ENCODE measurements at regions not wholly inside any gene's neighbourhood (a gene's known extent, or its start where the extent isn't known, plus 50 kb on each side); places are given as distances from the start of the nearest gene placed in this dataset.

GRCh38 chr6:74626288-74626687, 579.6 kb downstream of the COL12A1 start:
- H3K4me3 ChIP-seq (ENCODE audit: low read length in 2 of 2) = no peak overlapping the region
- H3K27me3 ChIP-seq (ENCODE audit: control insufficient read depth in 2 of 2, insufficient read depth in 2 of 2, low read length in 2 of 2) = no peaks in the 10 kb centered on the region
- H3K36me3 ChIP-seq (ENCODE audit: control insufficient read depth in 2 of 2, insufficient read depth in 2 of 2, low read length in 2 of 2) = no peaks in the 10 kb centered on the region
- no peaks in the 10 kb centered on the region for H3K4me1 ChIP-seq (ENCODE audit: control insufficient read depth in 2 of 2, insufficient read depth in 2 of 2, low read length in 2 of 2)
- H3K27ac ChIP-seq (ENCODE audit: low read depth in 2 of 2, low read length in 2 of 2) = no peak overlapping the region
- no peak overlapping the region for H3K9ac ChIP-seq (ENCODE audit: low read depth in 1 of 2, low read length in 2 of 2)
- H3K9me3 ChIP-seq (ENCODE audit: control insufficient read depth in 2 of 2, low read length in 2 of 2) = no peaks in the 10 kb centered on the region

DNA sequence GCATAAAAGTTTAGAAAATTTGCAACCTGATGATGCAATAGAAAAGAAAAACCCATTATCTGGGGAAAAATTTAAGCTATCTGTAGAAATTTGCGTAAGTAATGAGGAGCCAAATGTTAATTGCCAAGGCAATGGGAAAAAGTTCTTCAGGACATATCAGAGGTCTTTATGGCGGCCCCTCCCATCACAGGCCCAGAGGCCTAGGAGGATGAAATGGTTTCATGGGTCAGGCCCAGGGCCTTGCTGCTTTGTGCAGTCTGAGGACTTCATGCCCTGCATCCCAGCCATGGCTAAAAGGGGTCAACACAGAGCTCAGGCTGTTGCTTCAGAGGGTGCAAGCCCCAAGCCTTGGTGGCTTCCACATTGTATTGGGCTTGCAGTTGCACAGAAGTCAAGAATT, 582.8 kb downstream of the COL12A1 start:
- Histone ChIP-seq H3K36me3 (ENCODE audit: control insufficient read depth in 2 of 2, insufficient read depth in 2 of 2, low read length in 2 of 2) (no peaks in the 10 kb centered on the region), H3K27me3 (ENCODE audit: control insufficient read depth in 2 of 2, insufficient read depth in 2 of 2, low read length in 2 of 2) (no peaks in the 10 kb centered on the region), H3K9ac (ENCODE audit: low read depth in 1 of 2, low read length in 2 of 2) (no peak overlapping the region), H3K9me3 (ENCODE audit: control insufficient read depth in 2 of 2, low read length in 2 of 2) (no peaks in the 10 kb centered on the region), H3K4me3 (ENCODE audit: low read length in 2 of 2) (no peak overlapping the region), H3K27ac (ENCODE audit: low read depth in 2 of 2, low read length in 2 of 2) (no peak overlapping the region), H3K4me1 (ENCODE audit: control insufficient read depth in 2 of 2, insufficient read depth in 2 of 2, low read length in 2 of 2) (no peaks in the 10 kb centered on the region)

DNA sequence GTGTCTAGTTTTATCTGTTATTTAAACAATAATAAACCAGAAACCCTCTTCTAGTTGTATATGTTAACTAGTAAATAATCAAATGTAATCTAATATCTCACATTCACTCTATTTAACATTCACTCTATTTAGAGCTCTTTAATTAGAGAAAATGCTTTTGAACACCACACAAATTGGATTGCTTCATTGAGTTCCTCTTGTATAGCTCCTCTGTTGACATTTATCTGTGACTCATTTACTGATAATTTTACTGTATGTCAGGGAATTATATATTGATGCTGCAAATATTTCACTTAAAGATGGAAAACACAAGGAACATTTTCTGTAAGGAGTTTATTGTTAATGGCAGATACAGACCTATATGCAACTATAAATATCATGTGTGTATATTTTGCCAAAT, 594.6 kb downstream of the COL12A1 start:
- Histone ChIP-seq H3K9ac (ENCODE audit: low read depth in 1 of 2, low read length in 2 of 2) (no peak overlapping the region), H3K27me3 (ENCODE audit: control insufficient read depth in 2 of 2, insufficient read depth in 2 of 2, low read length in 2 of 2) (no peaks in the 10 kb centered on the region), H3K4me3 (ENCODE audit: low read length in 2 of 2) (no peak overlapping the region), H3K4me1 (ENCODE audit: control insufficient read depth in 2 of 2, insufficient read depth in 2 of 2, low read length in 2 of 2) (no peaks in the 10 kb centered on the region), H3K9me3 (ENCODE audit: control insufficient read depth in 2 of 2, low read length in 2 of 2) (no peaks in the 10 kb centered on the region), H3K36me3 (ENCODE audit: control insufficient read depth in 2 of 2, insufficient read depth in 2 of 2, low read length in 2 of 2) (no peaks in the 10 kb centered on the region), H3K27ac (ENCODE audit: low read depth in 2 of 2, low read length in 2 of 2) (no peak overlapping the region)

DNA sequence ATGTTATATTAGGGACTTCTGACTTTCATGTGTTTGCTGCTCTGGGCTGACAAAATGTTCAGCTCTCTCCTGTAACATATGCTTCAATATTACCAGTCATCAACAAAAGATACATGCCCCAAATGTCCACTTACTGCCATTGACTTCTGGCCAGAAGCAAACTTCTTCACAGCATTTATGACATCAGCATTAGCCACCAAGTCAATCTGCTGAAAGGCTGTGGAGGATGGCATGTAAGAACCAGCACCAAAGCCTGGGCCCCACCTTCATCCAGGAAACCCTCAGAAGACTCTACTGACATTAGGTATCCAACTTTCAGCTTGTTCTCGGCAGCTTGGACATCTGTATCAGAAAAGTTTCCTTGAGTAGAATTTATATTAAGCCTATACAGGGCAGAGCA, 595.5 kb downstream of the COL12A1 start:
- H3K9ac ChIP-seq (ENCODE audit: low read depth in 1 of 2, low read length in 2 of 2) = no peak overlapping the region
- H3K27me3 ChIP-seq (ENCODE audit: control insufficient read depth in 2 of 2, insufficient read depth in 2 of 2, low read length in 2 of 2) = no peaks in the 10 kb centered on the region
- no peak overlapping the region for H3K27ac ChIP-seq (ENCODE audit: low read depth in 2 of 2, low read length in 2 of 2)
- no peaks in the 10 kb centered on the region for H3K4me1 ChIP-seq (ENCODE audit: control insufficient read depth in 2 of 2, insufficient read depth in 2 of 2, low read length in 2 of 2)
- no peaks in the 10 kb centered on the region for H3K36me3 ChIP-seq (ENCODE audit: control insufficient read depth in 2 of 2, insufficient read depth in 2 of 2, low read length in 2 of 2)
- H3K4me3 ChIP-seq (ENCODE audit: low read length in 2 of 2) = no peak overlapping the region
- H3K9me3 ChIP-seq (ENCODE audit: control insufficient read depth in 2 of 2, low read length in 2 of 2) = no peaks in the 10 kb centered on the region

DNA sequence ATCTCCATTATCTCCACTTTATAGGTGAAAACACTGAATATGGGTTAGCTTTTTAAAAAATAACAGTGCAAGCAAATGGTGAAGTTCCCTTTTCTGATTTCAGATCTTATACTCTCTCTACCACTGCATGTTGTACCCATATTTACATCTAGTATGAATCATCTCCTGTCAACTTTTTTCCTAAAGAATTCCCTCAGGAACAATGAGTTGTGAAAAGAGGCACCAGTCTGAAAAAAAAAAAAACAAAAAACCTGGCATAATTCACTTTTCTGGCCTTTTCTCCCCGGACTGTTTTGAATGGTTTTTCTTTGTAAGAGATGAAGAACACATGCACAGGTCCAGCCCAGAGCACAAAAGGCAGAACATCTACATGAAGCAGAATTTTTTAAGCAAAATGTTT, 596.0 kb downstream of the COL12A1 start:
- Histone ChIP-seq H3K9ac (ENCODE audit: low read depth in 1 of 2, low read length in 2 of 2) (no peak overlapping the region), H3K4me3 (ENCODE audit: low read length in 2 of 2) (no peak overlapping the region), H3K36me3 (ENCODE audit: control insufficient read depth in 2 of 2, insufficient read depth in 2 of 2, low read length in 2 of 2) (no peaks in the 10 kb centered on the region), H3K4me1 (ENCODE audit: control insufficient read depth in 2 of 2, insufficient read depth in 2 of 2, low read length in 2 of 2) (no peaks in the 10 kb centered on the region), H3K27ac (ENCODE audit: low read depth in 2 of 2, low read length in 2 of 2) (no peak overlapping the region), H3K27me3 (ENCODE audit: control insufficient read depth in 2 of 2, insufficient read depth in 2 of 2, low read length in 2 of 2) (no peaks in the 10 kb centered on the region), H3K9me3 (ENCODE audit: control insufficient read depth in 2 of 2, low read length in 2 of 2) (no peaks in the 10 kb centered on the region)

GRCh38 chr6:74607934-74608333, 597.9 kb downstream of the COL12A1 start:
- Histone ChIP-seq H3K9ac (ENCODE audit: low read depth in 1 of 2, low read length in 2 of 2) (no peak overlapping the region), H3K9me3 (ENCODE audit: control insufficient read depth in 2 of 2, low read length in 2 of 2) (no peaks in the 10 kb centered on the region), H3K36me3 (ENCODE audit: control insufficient read depth in 2 of 2, insufficient read depth in 2 of 2, low read length in 2 of 2) (no peaks in the 10 kb centered on the region), H3K27ac (ENCODE audit: low read depth in 2 of 2, low read length in 2 of 2) (no peak overlapping the region), H3K4me1 (ENCODE audit: control insufficient read depth in 2 of 2, insufficient read depth in 2 of 2, low read length in 2 of 2) (no peaks in the 10 kb centered on the region), H3K4me3 (ENCODE audit: low read length in 2 of 2) (no peak overlapping the region), H3K27me3 (ENCODE audit: control insufficient read depth in 2 of 2, insufficient read depth in 2 of 2, low read length in 2 of 2) (no peaks in the 10 kb centered on the region)

GRCh38 chr6:74607468-74607867, 598.4 kb downstream of the COL12A1 start:
- H3K36me3 ChIP-seq (ENCODE audit: control insufficient read depth in 2 of 2, insufficient read depth in 2 of 2, low read length in 2 of 2) = no peaks in the 10 kb centered on the region
- no peaks in the 10 kb centered on the region for H3K4me1 ChIP-seq (ENCODE audit: control insufficient read depth in 2 of 2, insufficient read depth in 2 of 2, low read length in 2 of 2)
- H3K9me3 ChIP-seq (ENCODE audit: control insufficient read depth in 2 of 2, low read length in 2 of 2) = no peaks in the 10 kb centered on the region
- no peak overlapping the region for H3K27ac ChIP-seq (ENCODE audit: low read depth in 2 of 2, low read length in 2 of 2)
- no peak overlapping the region for H3K4me3 ChIP-seq (ENCODE audit: low read length in 2 of 2)
- H3K9ac ChIP-seq (ENCODE audit: low read depth in 1 of 2, low read length in 2 of 2) = no peak overlapping the region
- H3K27me3 ChIP-seq (ENCODE audit: control insufficient read depth in 2 of 2, insufficient read depth in 2 of 2, low read length in 2 of 2) = no peaks in the 10 kb centered on the region

DNA sequence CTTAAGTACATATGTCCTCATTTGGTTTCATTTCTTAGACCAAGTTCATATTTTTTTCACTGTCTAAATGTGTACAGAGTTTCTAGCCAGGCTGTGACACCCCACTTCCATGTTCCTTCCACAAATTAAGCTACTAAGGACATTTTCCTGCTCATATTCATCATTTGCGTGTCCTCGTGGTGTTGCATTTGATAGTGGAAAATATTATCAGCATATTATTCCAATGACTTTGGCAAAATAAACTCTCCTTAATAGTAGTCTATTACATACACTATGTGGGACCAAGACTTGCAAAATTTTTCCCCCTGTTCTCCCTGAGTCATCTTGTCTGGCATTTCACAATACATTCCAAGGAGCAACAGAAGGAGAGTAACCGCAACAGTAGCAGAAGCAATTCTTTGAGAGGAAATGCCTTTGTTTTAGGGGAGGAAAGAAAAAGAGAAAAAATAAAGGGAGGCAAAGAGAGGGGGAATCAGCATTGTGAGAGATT, 599.2 kb downstream of the COL12A1 start:
- Histone ChIP-seq H3K4me1 (ENCODE audit: control insufficient read depth in 2 of 2, insufficient read depth in 2 of 2, low read length in 2 of 2) (no peaks in the 10 kb centered on the region), H3K36me3 (ENCODE audit: control insufficient read depth in 2 of 2, insufficient read depth in 2 of 2, low read length in 2 of 2) (no peaks in the 10 kb centered on the region), H3K9ac (ENCODE audit: low read depth in 1 of 2, low read length in 2 of 2) (no peak overlapping the region), H3K4me3 (ENCODE audit: low read length in 2 of 2) (no peak overlapping the region), H3K27ac (ENCODE audit: low read depth in 2 of 2, low read length in 2 of 2) (no peak overlapping the region), H3K27me3 (ENCODE audit: control insufficient read depth in 2 of 2, insufficient read depth in 2 of 2, low read length in 2 of 2) (no peaks in the 10 kb centered on the region), H3K9me3 (ENCODE audit: control insufficient read depth in 2 of 2, low read length in 2 of 2) (no peaks in the 10 kb centered on the region)

DNA sequence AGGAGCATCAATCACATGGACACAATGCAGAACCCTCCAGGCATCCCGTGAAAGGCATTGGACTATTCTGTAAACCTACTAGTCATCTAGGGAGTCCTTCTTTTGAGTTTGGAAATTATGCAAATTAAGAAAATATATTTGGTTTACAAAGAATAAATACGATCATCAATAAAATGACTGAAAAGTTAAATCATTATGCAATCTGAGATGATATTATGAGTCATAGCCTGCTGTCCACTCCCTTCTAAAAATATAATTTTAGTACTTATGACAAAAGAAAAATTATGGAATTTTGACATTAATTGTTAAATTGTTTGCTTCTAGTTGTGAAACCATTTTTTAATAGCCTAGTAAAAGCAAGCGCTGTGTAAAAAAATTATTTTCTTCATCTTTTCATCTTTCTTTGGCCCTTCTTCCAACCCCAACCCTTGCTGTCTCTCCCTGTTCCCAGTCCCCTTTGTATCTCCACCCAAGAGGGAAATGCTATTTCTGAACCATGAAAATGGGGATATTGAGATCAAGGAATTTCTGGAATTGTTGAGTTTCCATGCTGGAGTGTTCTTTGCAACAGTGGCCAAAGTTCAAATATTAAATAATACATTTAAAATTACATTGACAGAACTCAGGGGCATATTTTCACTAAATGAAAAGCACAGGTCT, 599.8 kb downstream of the COL12A1 start:
- Histone ChIP-seq H3K27me3 (ENCODE audit: control insufficient read depth in 2 of 2, insufficient read depth in 2 of 2, low read length in 2 of 2) (no peaks in the 10 kb centered on the region), H3K4me3 (ENCODE audit: low read length in 2 of 2) (no peak overlapping the region), H3K4me1 (ENCODE audit: control insufficient read depth in 2 of 2, insufficient read depth in 2 of 2, low read length in 2 of 2) (no peaks in the 10 kb centered on the region), H3K9me3 (ENCODE audit: control insufficient read depth in 2 of 2, low read length in 2 of 2) (no peaks in the 10 kb centered on the region), H3K27ac (ENCODE audit: low read depth in 2 of 2, low read length in 2 of 2) (no peak overlapping the region), H3K9ac (ENCODE audit: low read depth in 1 of 2, low read length in 2 of 2) (no peak overlapping the region), H3K36me3 (ENCODE audit: control insufficient read depth in 2 of 2, insufficient read depth in 2 of 2, low read length in 2 of 2) (no peaks in the 10 kb centered on the region)

- Histone ChIP-seq H3K4me1 (ENCODE audit: control insufficient read depth in 2 of 2, insufficient read depth in 2 of 2, low read length in 2 of 2) (no peaks in the 10 kb centered on the region), H3K4me3 (ENCODE audit: low read length in 2 of 2) (no peak overlapping the region), H3K9ac (ENCODE audit: low read depth in 1 of 2, low read length in 2 of 2) (no peak overlapping the region), H3K9me3 (ENCODE audit: control insufficient read depth in 2 of 2, low read length in 2 of 2) (no peaks in the 10 kb centered on the region), H3K27me3 (ENCODE audit: control insufficient read depth in 2 of 2, insufficient read depth in 2 of 2, low read length in 2 of 2) (no peaks in the 10 kb centered on the region), H3K36me3 (ENCODE audit: control insufficient read depth in 2 of 2, insufficient read depth in 2 of 2, low read length in 2 of 2) (no peaks in the 10 kb centered on the region), H3K27ac (ENCODE audit: low read depth in 2 of 2, low read length in 2 of 2) (no peak overlapping the region)
These were observed 601.6 kb downstream of the COL12A1 start for GRCh38 chr6:74604279-74604678.
